H1 (cell line): ENCODE measurements at regions not wholly inside any gene's neighbourhood (a gene's known extent, or its start where the extent isn't known, plus 50 kb on each side); places are given as distances from the start of the nearest gene placed in this dataset.

ENCODE experiments used
- CTCF ChIA-PET: fragments of 300-600 bp; sonication (Branson Sonifier 250); formaldehyde crosslinking; loops from one replicate; lab custom pipeline; 2021; ENCODE audit not compliant: partially characterized antibody; lab: Charles Lee
- POLR2A ChIA-PET: fragments of 300-600 bp; sonication (Branson Sonifier 250); formaldehyde crosslinking; loops from one replicate; lab custom pipeline; 2021; ENCODE audit warnings: inconsistent platforms; ENCODE audit not compliant: partially characterized antibody; lab: Charles Lee
- DNase-seq, 2 experiments: peaks; one replicate each; pipeline versions ENCODE4 v3.0.0 to v3.0.0-alpha.2; 2010 to 2022; ENCODE audit warnings: low spot score in 2 of 2, low read depth in 1 of 2, mixed read lengths in 1 of 2
- FAIRE-seq: peaks from 2 replicates; lab custom pipeline; 2011; peaks lifted over from hg19 to GRCh38; lab: Jason Lieb, UNC
- H2AFZ ChIP-seq: 2 replicates; pipeline ENCODE4 v1.8.1; 2012; ENCODE audit warnings: low read length, inconsistent platforms
- H2AK5ac ChIP-seq: 2 replicates; pipeline ENCODE4 v1.6.1; 2013; ENCODE audit warnings: low read depth, low read length
- H2BK120ac ChIP-seq: replicated peaks from 2 replicates; pipeline ENCODE3; 2013; ENCODE audit warnings: low read depth, low read length, inconsistent platforms
- H2BK12ac ChIP-seq: 2 replicates; pipeline ENCODE4 v1.6.1; 2013; ENCODE audit warnings: low read depth, low read length
- H2BK15ac ChIP-seq: 2 replicates; pipeline ENCODE4 v1.6.1; 2013; ENCODE audit warnings: low read length
- H2BK20ac ChIP-seq: 2 replicates; pipeline ENCODE4 v1.6.1; 2013; ENCODE audit warnings: low read length
- H2BK5ac ChIP-seq: 2 replicates; pipeline ENCODE4 v1.6.1; 2013; ENCODE audit warnings: low read depth, low read length
- H3K14ac ChIP-seq: 2 replicates; pipeline ENCODE4 v1.6.1; 2013; ENCODE audit warnings: inconsistent platforms; ENCODE audit not compliant: insufficient read length
- H3K18ac ChIP-seq: 2 replicates; pipeline ENCODE4 v1.6.1; 2013; ENCODE audit warnings: low read length; ENCODE audit errors: extremely low read depth
- H3K23ac ChIP-seq: 2 replicates; pipeline ENCODE4 v1.6.1; 2013; ENCODE audit warnings: inconsistent platforms; ENCODE audit not compliant: insufficient read length
- H3K23me2 ChIP-seq: 2 replicates; pipeline ENCODE4 v1.6.1; 2013; ENCODE audit warnings: low read depth, low read length
- H3K27ac ChIP-seq: 2 replicates; pipeline ENCODE4 v1.6.1; 2011; ENCODE audit warnings: low read depth, low read length, inconsistent platforms
- H3K27me3 ChIP-seq, 4 experiments: replicated peaks in 1 of 4; 1 replicate in 1 of 4; 2 replicates in 3 of 4; pipeline versions ENCODE4 v1.6.1 to v1.8.1; 2011 to 2013; ENCODE audit warnings: low read length in 3 of 4, mild to moderate bottlenecking in 3 of 4, inconsistent platforms in 2 of 4, mixed read lengths in 2 of 4, moderate library complexity in 1 of 4; ENCODE audit not compliant: control insufficient read depth in 3 of 4, insufficient read depth in 3 of 4; ENCODE audit errors: extremely low read depth in 1 of 4
- H3K36me3 ChIP-seq, 4 experiments: 2 replicates each; pipeline versions ENCODE4 v1.6.1 to v1.8.1; 2011 to 2013; ENCODE audit warnings: mild to moderate bottlenecking in 4 of 4, low read length in 3 of 4, moderate library complexity in 2 of 4, control low read depth in 1 of 4, inconsistent platforms in 1 of 4; ENCODE audit not compliant: insufficient read depth in 4 of 4, control insufficient read depth in 2 of 4
- H3K4ac ChIP-seq: replicated peaks from 2 replicates; pipeline ENCODE3; 2013; ENCODE audit warnings: low read length, low read depth, mixed read lengths, inconsistent platforms; ENCODE audit not compliant: insufficient read length
- H3K4me1 ChIP-seq, 4 experiments: replicated peaks in 1 of 4; 1 replicate in 1 of 4; 2 replicates in 3 of 4; pipeline versions ENCODE4 v1.6.1 to v1.8.1; 2011 to 2013; ENCODE audit warnings: low read length in 3 of 4, inconsistent platforms in 2 of 4, mixed read lengths in 1 of 4; ENCODE audit not compliant: insufficient read depth in 4 of 4, control insufficient read depth in 3 of 4
- H3K4me2 ChIP-seq, 2 experiments: 2 replicates each; pipeline versions ENCODE4 v1.6.1 to v1.8.1; 2011 to 2013; ENCODE audit warnings: low read depth in 2 of 2, low read length in 2 of 2, control low read depth in 1 of 2, inconsistent platforms in 1 of 2, mild to moderate bottlenecking in 1 of 2; ENCODE audit not compliant: insufficient read depth in 1 of 2
- H3K4me3 ChIP-seq, 4 experiments: fragments of 200-600, 300-600 bp in 1 of 4; sonication (generic), shearing (Covaris generic), sonication (Bioruptor Twin) in 1 of 4; 2 replicates each; pipeline versions ENCODE4 v1.5.1 to v1.8.1; 2011 to 2016; ENCODE audit warnings: low read length in 4 of 4, low read depth in 3 of 4, control low read depth in 2 of 4, inconsistent platforms in 2 of 4, mild to moderate bottlenecking in 2 of 4, mixed read lengths in 1 of 4, moderate library complexity in 1 of 4; ENCODE audit not compliant: insufficient read depth in 2 of 4; ENCODE audit errors: extremely low read depth in 1 of 4
- H3K56ac ChIP-seq: replicated peaks from 2 replicates; pipeline ENCODE3; 2013; ENCODE audit warnings: low read depth, mild to moderate bottlenecking, mixed read lengths, low read length, inconsistent platforms; ENCODE audit not compliant: insufficient read length
- H3K79me1 ChIP-seq: 2 replicates; pipeline ENCODE4 v1.6.1; 2013; ENCODE audit warnings: low read depth, low read length, control low read depth
- H3K79me2 ChIP-seq, 2 experiments: 2 replicates each; pipeline versions ENCODE4 v1.6.1 to v1.8.1; 2012 to 2013; ENCODE audit warnings: low read length in 2 of 2, mild to moderate bottlenecking in 2 of 2, inconsistent platforms in 1 of 2; ENCODE audit not compliant: insufficient read depth in 2 of 2, control insufficient read depth in 1 of 2
- H3K9ac ChIP-seq, 4 experiments: replicated peaks in 1 of 4; 1 replicate in 1 of 4; 2 replicates in 3 of 4; pipeline versions ENCODE4 v1.6.1 to v1.8.1; 2011 to 2013; ENCODE audit warnings: low read depth in 3 of 4, low read length in 3 of 4, control low read depth in 2 of 4, mild to moderate bottlenecking in 2 of 4, moderate library complexity in 2 of 4, inconsistent platforms in 1 of 4; ENCODE audit errors: extremely low read depth in 1 of 4
- H3K9me3 ChIP-seq, 2 experiments: 2 replicates each; pipeline versions ENCODE4 v1.6.1 to v1.8.1; 2012 to 2013; ENCODE audit warnings: mild to moderate bottlenecking in 2 of 2, moderate library complexity in 2 of 2, control low read depth in 1 of 2, inconsistent platforms in 1 of 2, low read depth in 1 of 2, low read length in 1 of 2, mixed read lengths in 1 of 2; ENCODE audit not compliant: insufficient read depth in 2 of 2
- H4K20me1 ChIP-seq, 2 experiments: replicated peaks in 1 of 2; 2 replicates each; pipeline versions ENCODE3 to v1.8.1; 2011 to 2013; ENCODE audit warnings: inconsistent platforms in 2 of 2, low read length in 2 of 2, mild to moderate bottlenecking in 1 of 2; ENCODE audit not compliant: insufficient read depth in 2 of 2, control insufficient read depth in 1 of 2
- H4K5ac ChIP-seq: 2 replicates; pipeline ENCODE4 v1.6.1; 2013; ENCODE audit warnings: low read length, low read depth, mixed read lengths, inconsistent platforms; ENCODE audit not compliant: insufficient read length
- H4K8ac ChIP-seq: 2 replicates; pipeline ENCODE4 v1.8.0; 2013; ENCODE audit warnings: mild to moderate bottlenecking, moderate library complexity, low read length, inconsistent platforms; ENCODE audit not compliant: insufficient read depth; ENCODE audit errors: extremely low read depth
- H4K91ac ChIP-seq: replicated peaks from 2 replicates; pipeline ENCODE3; 2013; ENCODE audit warnings: low read length, mixed read lengths, inconsistent platforms; ENCODE audit not compliant: insufficient read length
- CTCF ChIP-seq, 3 experiments: IDR thresholded peaks; 1 replicate in 2 of 3; 2 replicates in 1 of 3; pipeline versions ENCODE4 v1.5.1 to v1.6.1; 2011; ENCODE audit warnings: low read length in 3 of 3, mild to moderate bottlenecking in 3 of 3, inconsistent platforms in 2 of 3, low read depth in 1 of 3, moderate library complexity in 1 of 3; ENCODE audit not compliant: insufficient read depth in 1 of 3; ENCODE audit errors: control extremely low read depth in 1 of 3
- RAD21 ChIP-seq, 2 experiments: IDR thresholded peaks in 1 of 2; conservative IDR thresholded peaks in 1 of 2; 2 replicates each; pipeline ENCODE4 v1.6.1; 2011; ENCODE audit warnings: low read depth in 2 of 2, low read length in 2 of 2, improper control_type of control experiment in 1 of 2, inconsistent platforms in 1 of 2, mild to moderate bottlenecking in 1 of 2, moderate library complexity in 1 of 2
- RXRA ChIP-seq: IDR thresholded peaks from 2 replicates; pipeline ENCODE4 v1.6.1; 2011; ENCODE audit warnings: low read depth, mild to moderate bottlenecking, low read length, moderate library complexity; ENCODE audit not compliant: insufficient read depth
- WGBS, 2 experiments: shearing (Covaris generic) in 1 of 2; methylation state at CpG; one replicate each; pipeline versions ENCODE4 v1.1.6 to v1.1.7; 2013 to 2015; ENCODE audit warnings: low lambda C conversion rate in 2 of 2, mixed read lengths in 2 of 2, inconsistent platforms in 1 of 2, low coverage in 1 of 2, missing lambda C conversion rate in 1 of 2; ENCODE audit not compliant: insufficient replicate concordance in 2 of 2, insufficient coverage in 1 of 2, insufficient read length in 1 of 2; ENCODE audit errors: extremely low coverage in 1 of 2, missing lambda C conversion rate in 1 of 2; 5-methylcytosine and 5-hydroxymethylcytosine counted together

DNA sequence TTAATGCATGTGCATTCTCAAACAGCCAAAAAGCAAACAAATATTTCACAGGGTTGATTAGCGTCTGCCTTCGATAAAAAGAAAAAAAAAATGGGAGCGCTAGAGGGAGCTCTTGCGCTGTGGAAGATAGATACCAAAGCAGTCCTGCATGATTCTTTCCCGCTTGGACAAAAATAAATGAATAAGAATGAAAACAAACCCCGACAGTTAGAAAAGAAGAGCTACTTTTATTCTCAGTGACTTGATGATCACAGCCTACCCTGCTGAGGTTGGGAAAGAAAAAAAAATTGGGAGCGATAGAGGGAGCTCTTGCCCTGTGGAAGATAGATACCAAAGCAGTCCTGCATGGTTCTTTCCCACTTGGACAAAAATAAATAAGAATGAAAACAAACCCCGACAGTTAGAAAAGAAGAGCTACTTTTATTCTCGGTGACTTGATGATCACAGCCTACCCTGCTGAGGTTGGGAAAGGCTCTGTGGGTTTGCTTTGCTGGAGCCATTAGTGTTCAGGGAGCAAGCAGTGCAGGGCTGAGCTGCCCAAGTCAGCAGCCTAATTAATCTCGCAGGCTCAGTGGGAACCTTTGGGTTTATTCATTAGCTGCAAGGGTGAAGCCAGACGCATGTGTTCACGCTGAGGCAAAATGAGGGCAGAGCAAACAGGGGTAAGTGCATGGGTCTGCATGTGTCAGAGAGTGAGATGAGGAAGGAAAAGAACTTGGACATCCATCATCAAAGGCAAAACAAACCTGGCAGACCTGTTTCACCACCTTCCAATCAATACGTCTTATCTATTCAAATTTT is 249.3 kb upstream of the PRKX start:
- no peaks in the 10 kb centered on the region for H3K23me2 ChIP-seq
- FAIRE-seq (peak; percentile 80), DNase-seq (no peak)
- no peak overlapping the region for H2BK12ac ChIP-seq
- POLR2A ChIA-PET, result interaction anchor here (0.7 kb wide), 1 partner anchor 632 kb away, joined by 3 read pairs; no protein-coding TSS in a partner anchor
- H4K8ac ChIP-seq, result no peak overlapping the region
- no peak overlapping the region for H3K4me3 ChIP-seq
- 21% methylated on average over 13 of the region's 13 CpGs; no CpG with 5 or more reads in 1 of the 2 experiments for WGBS, 2 experiments
- no peak overlapping the region for H3K14ac ChIP-seq
- H4K5ac ChIP-seq, result no peak overlapping the region
- H2BK5ac ChIP-seq, result no peak overlapping the region; the same call in 1 of the 2 replicates
- no peak overlapping the region for H2BK15ac ChIP-seq
- no peak overlapping the region for H3K56ac ChIP-seq
- H3K4me2 ChIP-seq, result peak overlapping the region in 1 of 2 experiments; percentile 31; a peak in 1 of 4 replicates
- no peaks in the 10 kb centered on the region; a peak in 1 of 4 replicates for H3K9me3 ChIP-seq
- no peak overlapping the region for H2BK120ac ChIP-seq
- no peaks in the 10 kb centered on the region for H3K27me3 ChIP-seq
- no peak overlapping the region for H2AK5ac ChIP-seq
- H4K91ac ChIP-seq, result no peak overlapping the region
- CTCF ChIA-PET, result interaction anchor here (0.6 to 2.0 kb wide), 21 partner anchors 9 to 1621 kb away, joined by 3 to 12 read pairs (median 4); no protein-coding TSS in a partner anchor
- H3K4me1 ChIP-seq, result peaks cover 0 to 5% (median 3%) of the 10 kb centered on the region in 4 experiments; a peak in 4 of 7 replicates
- no peak overlapping the region for H3K4ac ChIP-seq
- H4K20me1 ChIP-seq, result no peaks in the 10 kb centered on the region
- no peaks in the 10 kb centered on the region for H3K79me2 ChIP-seq
- peak overlapping the region; percentile 32; the same call in 1 of the 2 replicates for H3K18ac ChIP-seq
- H2AFZ ChIP-seq, result no peak overlapping the region
- peak in 1 of 2 experiments; percentile 56 for TF ChIP-seq RAD21 (IDR thresholded peaks at IDR 0.05 in 1 of 2, conservative IDR thresholded peaks at IDR 0.05 in 1 of 2; ENCODE audit: low read depth in 2 of 2, low read length in 2 of 2)
- TF ChIP-seq RXRA, result no peak
- TF ChIP-seq CTCF (IDR thresholded peaks at IDR 0.05; ENCODE audit: control extremely low read depth in 1 of 3, insufficient read depth in 1 of 3, low read depth in 1 of 3, low read length in 3 of 3), result peak in 2 of 3 experiments; percentile 12 to 42; a peak in 2 of 4 replicates
- H3K23ac ChIP-seq, result no peak overlapping the region
- H3K79me1 ChIP-seq, result no peaks in the 10 kb centered on the region
- H3K9ac ChIP-seq, result no peak overlapping the region
- no peak overlapping the region for H3K27ac ChIP-seq
- H3K36me3 ChIP-seq, result no peaks in the 10 kb centered on the region
- H2BK20ac ChIP-seq, result no peak overlapping the region
